ENCODE measurements at regions not wholly inside any gene's neighbourhood (a gene's known extent, or its start where the extent isn't known, plus 50 kb on each side); places are given as distances from the start of the nearest gene placed in this dataset.

DNA sequence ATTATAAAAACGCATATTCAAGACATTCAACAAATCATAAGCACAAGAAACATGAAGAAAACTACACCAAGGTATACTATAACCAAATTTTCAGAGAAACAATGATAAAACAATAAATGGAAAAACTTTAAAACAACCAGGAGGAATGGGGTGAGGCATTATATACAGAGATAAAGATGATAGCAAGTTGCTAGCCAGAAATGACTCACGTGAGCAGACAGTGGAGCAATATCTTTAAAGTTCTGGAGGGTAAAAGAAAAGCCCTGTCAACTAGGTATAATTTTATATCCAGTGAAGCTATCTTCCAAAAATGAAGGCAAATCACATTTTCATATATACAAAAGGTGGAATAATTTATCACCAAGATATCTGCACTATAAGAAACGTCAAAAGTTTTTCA is 97.8 kb upstream of the PCED1B start:
- ChIA-PET POLR2A (no interaction called here), CTCF (no interaction called here), RAD21 (ENCODE audit: low non-redundant PET in 1 of 2, low total read pairs in 2 of 2, uncharacterized antibody in 2 of 2, unreplicated experiment in 2 of 2) (no interaction called here)
- Histone ChIP-seq H3K27me3 (ENCODE audit: insufficient read depth, low read length) (no peaks in the 10 kb centered on the region), H3K4me2 (ENCODE audit: low read length) (no peak overlapping the region), H3K4me1 (ENCODE audit: control insufficient read depth in 1 of 2, insufficient read depth in 2 of 2, low read length in 2 of 2) (no peaks in the 10 kb centered on the region), H3K4me3 (replicated peaks in 1 of 2; ENCODE audit: low read depth in 1 of 2, low read length in 2 of 2) (no peak overlapping the region), H2AFZ (ENCODE audit: low read depth, low read length, poor library complexity, severe bottlenecking) (no peak overlapping the region), H3K9me3 (ENCODE audit: control insufficient read depth in 1 of 2, insufficient read depth in 1 of 2, low read depth in 1 of 2, low read length in 2 of 2) (no peaks in the 10 kb centered on the region), H3K27ac (ENCODE audit: low read depth, low read length) (no peak overlapping the region), H3K36me3 (ENCODE audit: control insufficient read depth in 1 of 2, insufficient read depth in 2 of 2, low read length in 2 of 2) (no peaks in the 10 kb centered on the region), H3K9me2 (ENCODE audit: insufficient read depth) (no peaks in the 10 kb centered on the region), H4K20me1 (ENCODE audit: insufficient read depth) (no peaks in the 10 kb centered on the region), H3K79me2 (ENCODE audit: insufficient read depth, low read length) (no peaks in the 10 kb centered on the region), H3K9ac (ENCODE audit: low read length) (no peak overlapping the region)
- no peak for DNase-seq (ENCODE audit: low read depth, low spot score)
- no peak for ATAC-seq
- no TSS peak for BruUV-seq (replicated peaks)
- TF ChIP-seq EZH2 (IDR thresholded peaks at IDR 0.05), result no peak
- TF ChIP-seq, protein P1, sequence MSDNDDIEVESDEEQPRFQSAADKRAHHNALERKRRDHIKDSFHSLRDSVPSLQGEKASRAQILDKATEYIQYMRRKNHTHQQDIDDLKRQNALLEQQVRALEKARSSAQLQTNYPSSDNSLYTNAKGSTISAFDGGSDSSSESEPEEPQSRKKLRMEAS (IDR thresholded peaks at IDR 0.05), result no peak
- no peak for TF ChIP-seq EZH2phosphoT487 (IDR thresholded peaks at IDR 0.05; ENCODE audit: borderline replicate concordance)
- no peak for TF ChIP-seq EGR1 (IDR thresholded peaks at IDR 0.05; ENCODE audit: low read depth)
- TF ChIP-seq, protein P2, sequence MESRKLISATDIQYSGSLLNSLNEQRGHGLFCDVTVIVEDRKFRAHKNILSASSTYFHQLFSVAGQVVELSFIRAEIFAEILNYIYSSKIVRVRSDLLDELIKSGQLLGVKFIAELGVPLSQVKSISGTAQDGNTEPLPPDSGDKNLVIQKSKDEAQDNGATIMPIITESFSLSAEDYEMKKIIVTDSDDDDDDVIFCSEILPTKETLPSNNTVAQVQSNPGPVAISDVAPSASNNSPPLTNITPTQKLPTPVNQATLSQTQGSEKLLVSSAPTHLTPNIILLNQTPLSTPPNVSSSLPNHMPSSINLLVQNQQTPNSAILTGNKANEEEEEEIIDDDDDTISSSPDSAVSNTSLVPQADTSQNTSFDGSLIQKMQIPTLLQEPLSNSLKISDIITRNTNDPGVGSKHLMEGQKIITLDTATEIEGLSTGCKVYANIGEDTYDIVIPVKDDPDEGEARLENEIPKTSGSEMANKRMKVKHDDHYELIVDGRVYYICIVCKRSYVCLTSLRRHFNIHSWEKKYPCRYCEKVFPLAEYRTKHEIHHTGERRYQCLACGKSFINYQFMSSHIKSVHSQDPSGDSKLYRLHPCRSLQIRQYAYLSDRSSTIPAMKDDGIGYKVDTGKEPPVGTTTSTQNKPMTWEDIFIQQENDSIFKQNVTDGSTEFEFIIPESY (IDR thresholded peaks at IDR 0.05; ENCODE audit: extremely low read depth, insufficient replicate concordance, low read length), result no peak
- no peak for TF ChIP-seq JUND (IDR thresholded peaks at IDR 0.05)
- TF ChIP-seq CBX3 (IDR thresholded peaks at IDR 0.05; ENCODE audit: low read depth), result no peak
- no peak for TF ChIP-seq POLR2A (IDR thresholded peaks at IDR 0.05; ENCODE audit: borderline replicate concordance, extremely low read depth, insufficient read depth, insufficient read length)
- TF ChIP-seq CEBPB (IDR thresholded peaks at IDR 0.05; ENCODE audit: low read depth), result no peak
- TF ChIP-seq, protein P3, sequence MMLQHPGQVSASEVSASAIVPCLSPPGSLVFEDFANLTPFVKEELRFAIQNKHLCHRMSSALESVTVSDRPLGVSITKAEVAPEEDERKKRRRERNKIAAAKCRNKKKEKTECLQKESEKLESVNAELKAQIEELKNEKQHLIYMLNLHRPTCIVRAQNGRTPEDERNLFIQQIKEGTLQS (IDR thresholded peaks at IDR 0.05), result no peak
- TF ChIP-seq, protein P4, sequence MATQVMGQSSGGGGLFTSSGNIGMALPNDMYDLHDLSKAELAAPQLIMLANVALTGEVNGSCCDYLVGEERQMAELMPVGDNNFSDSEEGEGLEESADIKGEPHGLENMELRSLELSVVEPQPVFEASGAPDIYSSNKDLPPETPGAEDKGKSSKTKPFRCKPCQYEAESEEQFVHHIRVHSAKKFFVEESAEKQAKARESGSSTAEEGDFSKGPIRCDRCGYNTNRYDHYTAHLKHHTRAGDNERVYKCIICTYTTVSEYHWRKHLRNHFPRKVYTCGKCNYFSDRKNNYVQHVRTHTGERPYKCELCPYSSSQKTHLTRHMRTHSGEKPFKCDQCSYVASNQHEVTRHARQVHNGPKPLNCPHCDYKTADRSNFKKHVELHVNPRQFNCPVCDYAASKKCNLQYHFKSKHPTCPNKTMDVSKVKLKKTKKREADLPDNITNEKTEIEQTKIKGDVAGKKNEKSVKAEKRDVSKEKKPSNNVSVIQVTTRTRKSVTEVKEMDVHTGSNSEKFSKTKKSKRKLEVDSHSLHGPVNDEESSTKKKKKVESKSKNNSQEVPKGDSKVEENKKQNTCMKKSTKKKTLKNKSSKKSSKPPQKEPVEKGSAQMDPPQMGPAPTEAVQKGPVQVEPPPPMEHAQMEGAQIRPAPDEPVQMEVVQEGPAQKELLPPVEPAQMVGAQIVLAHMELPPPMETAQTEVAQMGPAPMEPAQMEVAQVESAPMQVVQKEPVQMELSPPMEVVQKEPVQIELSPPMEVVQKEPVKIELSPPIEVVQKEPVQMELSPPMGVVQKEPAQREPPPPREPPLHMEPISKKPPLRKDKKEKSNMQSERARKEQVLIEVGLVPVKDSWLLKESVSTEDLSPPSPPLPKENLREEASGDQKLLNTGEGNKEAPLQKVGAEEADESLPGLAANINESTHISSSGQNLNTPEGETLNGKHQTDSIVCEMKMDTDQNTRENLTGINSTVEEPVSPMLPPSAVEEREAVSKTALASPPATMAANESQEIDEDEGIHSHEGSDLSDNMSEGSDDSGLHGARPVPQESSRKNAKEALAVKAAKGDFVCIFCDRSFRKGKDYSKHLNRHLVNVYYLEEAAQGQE (IDR thresholded peaks at IDR 0.05; ENCODE audit: low read depth), result no peak
- TF ChIP-seq TCF7L2 (IDR thresholded peaks at IDR 0.05; ENCODE audit: borderline replicate concordance, extremely low read depth, insufficient read depth, insufficient read length), result no peak
- no peak for TF ChIP-seq ELF1 (IDR thresholded peaks at IDR 0.05; ENCODE audit: borderline replicate concordance, low read depth)
- TF ChIP-seq YY1 (IDR thresholded peaks at IDR 0.05; ENCODE audit: extremely low read depth, insufficient replicate concordance, low read depth, low read length), result no peak
- TF ChIP-seq RAD21 (IDR thresholded peaks at IDR 0.05; ENCODE audit: low read depth), result no peak
- TF ChIP-seq POLR2AphosphoS5 (IDR thresholded peaks at IDR 0.05; ENCODE audit: low read depth, low read length), result no peak
- TF ChIP-seq SRF (IDR thresholded peaks at IDR 0.05; ENCODE audit: low read depth), result no peak
- no peak for TF ChIP-seq SIN3A (IDR thresholded peaks at IDR 0.05; ENCODE audit: low read depth)
- TF ChIP-seq SP1 (IDR thresholded peaks at IDR 0.05; ENCODE audit: low read depth), result no peak
- no peak for TF ChIP-seq FOSL1 (IDR thresholded peaks at IDR 0.05; ENCODE audit: low read depth)
- intact Hi-C loops (cut with micrococcal nuclease), result loop anchor here (5.0 kb wide), 1 partner anchor 304 kb away; no protein-coding TSS in a partner anchor
